Caco-2 (cell line): ENCODE measurements at regions not wholly inside any gene's neighbourhood (a gene's known extent, or its start where the extent isn't known, plus 50 kb on each side); places are given as distances from the start of the nearest gene placed in this dataset.

Source experiments
- BruUV-seq: library from RNA; stranded (reverse); fragments of 400-500 nt; replicated peaks from 2 replicates; lab custom pipeline; 2021; lab: Mats Ljungman, UMichigan
- CTCF ChIA-PET: fragments of 300-600 bp; sonication (Branson Sonifier 250); formaldehyde crosslinking; loops from one replicate; lab custom pipeline; 2022; ENCODE audit warnings: antibody characterized with exemption; lab: Charles Lee
- POLR2A ChIA-PET: fragments of 300-600 bp; sonication (Branson Sonifier 250); formaldehyde crosslinking; loops from one replicate; lab custom pipeline; 2022; ENCODE audit warnings: antibody characterized with exemption; lab: Charles Lee
- DNase-seq, 2 experiments: peaks; one replicate each; pipeline versions ENCODE4 v3.0.0 to v3.0.0-alpha.2; 2020 to 2022
- H3K27me3 ChIP-seq: replicated peaks from 2 replicates; pipeline ENCODE4 v1.6.0; 2011; ENCODE audit warnings: low read length; ENCODE audit not compliant: control insufficient read depth, insufficient read depth
- H3K36me3 ChIP-seq: 2 replicates; pipeline ENCODE4 v1.5.1; 2011; ENCODE audit warnings: low read length; ENCODE audit not compliant: control insufficient read depth, insufficient read depth
- H3K4me1 ChIP-seq: fragments of 250-450 bp; sonication (Bioruptor Pico); 2 replicates; pipeline ENCODE4 v1.5.1; 2020; ENCODE audit warnings: mild to moderate bottlenecking
- H3K4me3 ChIP-seq: 2 replicates; pipeline ENCODE4 v1.5.1; 2011; ENCODE audit warnings: low read depth, mild to moderate bottlenecking, control low read depth, low read length
- H3K9me3 ChIP-seq: fragments of 250-450 bp; sonication (Bioruptor Pico); 2 replicates; pipeline ENCODE4 v1.5.1; 2020; ENCODE audit warnings: mild to moderate bottlenecking, moderate library complexity
- H3K27ac Mint-ChIP-seq: one replicate; pipeline ENCODE4 v1.8.0; 2022; ENCODE audit warnings: mixed read lengths; ENCODE audit not compliant: unreplicated experiment
- H3K27me3 Mint-ChIP-seq: one replicate; pipeline ENCODE4 v1.8.0; 2022; ENCODE audit warnings: mixed read lengths; ENCODE audit not compliant: insufficient read depth, unreplicated experiment
- H3K36me3 Mint-ChIP-seq: one replicate; pipeline ENCODE4 v1.8.0; 2022; ENCODE audit warnings: mild to moderate bottlenecking, mixed read lengths; ENCODE audit not compliant: insufficient read depth, unreplicated experiment
- H3K4me1 Mint-ChIP-seq: one replicate; pipeline ENCODE4 v1.8.0; 2022; ENCODE audit warnings: low read depth, mixed read lengths; ENCODE audit not compliant: unreplicated experiment
- H3K4me3 Mint-ChIP-seq: one replicate; pipeline ENCODE4 v1.8.0; 2022; ENCODE audit warnings: mild to moderate bottlenecking, moderate library complexity, mixed read lengths; ENCODE audit not compliant: unreplicated experiment
- H3K9me3 Mint-ChIP-seq: one replicate; pipeline ENCODE4 v1.8.0; 2022; ENCODE audit warnings: mixed read lengths; ENCODE audit not compliant: unreplicated experiment
- CTCF ChIP-seq, 2 experiments: fragments of 200-600 bp in 1 of 2; IDR thresholded peaks; 1 replicate in 1 of 2; 2 replicates in 1 of 2; pipeline versions ENCODE4 v1.5.1 to v1.8.0; 2011 to 2022; ENCODE audit warnings: antibody characterized with exemption in 1 of 2, control low read depth in 1 of 2, inconsistent platforms in 1 of 2, low read depth in 1 of 2, low read length in 1 of 2, mild to moderate bottlenecking in 1 of 2, moderate library complexity in 1 of 2; ENCODE audit not compliant: insufficient read depth in 1 of 2, severe bottlenecking in 1 of 2, unreplicated experiment in 1 of 2
- intact Hi-C: fragments of 100-400 bp; cut with micrococcal nuclease; formaldehyde crosslinking; loops from one replicate; pipeline ENCODE4 v1.10.0; 2022; ENCODE audit not compliant: unreplicated experiment

- POLR2A ChIA-PET, result no interaction called here
- Mint-ChIP-seq H3K27me3 (peaks cover 5% of the 10 kb centered on the region), H3K27ac (no peak overlapping the region), H3K4me1 (no peaks in the 10 kb centered on the region), H3K36me3 (no peaks in the 10 kb centered on the region), H3K9me3 (peaks cover 25% of the 10 kb centered on the region), H3K4me3 (no peak overlapping the region)
- no peak for DNase-seq
- no peaks in the 10 kb centered on the region; the same call in none of the 2 replicates for H3K9me3 ChIP-seq
- no peaks in the 10 kb centered on the region for H3K36me3 ChIP-seq
- H3K4me3 ChIP-seq, result no peak overlapping the region
- BruUV-seq, result no TSS peak
- no peak for TF ChIP-seq CTCF (IDR thresholded peaks at IDR 0.05; ENCODE audit: insufficient read depth in 1 of 2, low read depth in 1 of 2, low read length in 1 of 2, severe bottlenecking in 1 of 2, unreplicated experiment in 1 of 2)
- H3K4me1 ChIP-seq, result no peaks in the 10 kb centered on the region
- intact Hi-C loops, result no loop called here
- CTCF ChIA-PET, result no interaction called here
- no peaks in the 10 kb centered on the region for H3K27me3 ChIP-seq
Measured at GRCh38 chr19:28285917-28286316, 927.0 kb downstream of the UQCRFS1 start.

- no peaks in the 10 kb centered on the region for H3K4me1 ChIP-seq
- DNase-seq, result no peak
- H3K9me3 ChIP-seq, result no peaks in the 10 kb centered on the region; the same call in none of the 2 replicates
- no peak for TF ChIP-seq CTCF (IDR thresholded peaks at IDR 0.05; ENCODE audit: insufficient read depth in 1 of 2, low read depth in 1 of 2, low read length in 1 of 2, severe bottlenecking in 1 of 2, unreplicated experiment in 1 of 2)
- ChIA-PET CTCF (no interaction called here), POLR2A (no interaction called here)
- BruUV-seq, result no TSS peak
- H3K27me3 Mint-ChIP-seq, result peaks cover 5% of the 10 kb centered on the region
- H3K27me3 ChIP-seq, result no peaks in the 10 kb centered on the region
- intact Hi-C loops, result no loop called here
- H3K27ac Mint-ChIP-seq, result no peak overlapping the region
- H3K36me3 ChIP-seq, result no peaks in the 10 kb centered on the region
- no peaks in the 10 kb centered on the region for H3K36me3 Mint-ChIP-seq
- H3K9me3 Mint-ChIP-seq, result peaks cover 25% of the 10 kb centered on the region
- H3K4me3 Mint-ChIP-seq, result no peak overlapping the region
- H3K4me1 Mint-ChIP-seq, result no peaks in the 10 kb centered on the region
- no peak overlapping the region for H3K4me3 ChIP-seq
Measured at GRCh38 chr19:28285078-28285477, 927.9 kb downstream of the UQCRFS1 start.

GRCh38 chr19:28284389-28284788 lies 928.6 kb downstream of the UQCRFS1 start:
- POLR2A ChIA-PET, result no interaction called here
- no peak for TF ChIP-seq CTCF (IDR thresholded peaks at IDR 0.05; ENCODE audit: insufficient read depth in 1 of 2, low read depth in 1 of 2, low read length in 1 of 2, severe bottlenecking in 1 of 2, unreplicated experiment in 1 of 2)
- no peak overlapping the region for H3K4me3 ChIP-seq
- H3K27ac Mint-ChIP-seq, result no peak overlapping the region
- H3K9me3 ChIP-seq, result no peaks in the 10 kb centered on the region; the same call in none of the 2 replicates
- no peaks in the 10 kb centered on the region for H3K36me3 ChIP-seq
- no peaks in the 10 kb centered on the region for H3K4me1 Mint-ChIP-seq
- CTCF ChIA-PET, result no interaction called here
- intact Hi-C loops, result no loop called here
- H3K4me3 Mint-ChIP-seq, result no peak overlapping the region
- H3K36me3 Mint-ChIP-seq, result no peaks in the 10 kb centered on the region
- BruUV-seq, result no TSS peak
- no peak for DNase-seq
- H3K27me3 ChIP-seq, result no peaks in the 10 kb centered on the region
- peaks cover 5% of the 10 kb centered on the region for H3K27me3 Mint-ChIP-seq
- peaks cover 25% of the 10 kb centered on the region for H3K9me3 Mint-ChIP-seq
- H3K4me1 ChIP-seq, result no peaks in the 10 kb centered on the region
